ENCODE measurements at regions not wholly inside any gene's neighbourhood (a gene's known extent, or its start where the extent isn't known, plus 50 kb on each side); places are given as distances from the start of the nearest gene placed in this dataset.

DNA sequence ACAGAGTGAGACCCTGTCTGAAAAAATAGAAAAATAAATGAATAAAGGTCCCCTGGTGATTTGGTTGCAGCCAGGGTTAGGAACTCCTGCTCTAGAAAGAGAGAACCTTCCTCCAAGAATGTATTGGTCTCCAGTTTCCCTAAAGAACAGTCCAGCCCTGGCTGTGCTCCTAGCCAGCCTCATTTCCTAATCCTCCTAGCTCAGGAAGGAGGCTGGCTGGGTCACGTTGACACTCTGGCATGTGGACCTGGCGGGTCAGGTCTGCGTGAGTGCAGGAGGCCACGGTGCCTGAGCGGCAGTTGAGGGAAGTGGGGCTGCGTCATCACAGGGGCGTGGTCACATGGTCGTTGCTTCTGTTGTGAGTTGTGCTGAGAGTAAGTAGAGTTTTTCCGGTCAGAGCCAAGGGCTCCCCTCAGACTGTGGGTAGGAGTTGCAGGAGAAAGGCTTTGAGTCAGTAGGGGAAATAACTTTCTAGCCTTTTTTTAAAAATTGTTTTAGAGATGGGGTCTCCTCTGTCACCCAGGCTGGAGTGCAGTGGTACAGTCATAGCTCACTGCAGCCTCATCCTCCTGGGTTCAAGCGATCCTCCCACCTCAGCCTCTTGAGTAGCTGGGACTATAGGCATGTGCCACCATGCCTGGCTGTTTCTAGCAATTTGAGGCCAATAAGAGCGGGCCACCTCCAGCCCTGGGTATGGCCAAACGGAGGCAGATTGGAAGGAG is 194.0 kb upstream of the CIBAR2 start:
- H3K4me1 Mint-ChIP-seq, result peaks cover 68% of the 10 kb centered on the region

DNA sequence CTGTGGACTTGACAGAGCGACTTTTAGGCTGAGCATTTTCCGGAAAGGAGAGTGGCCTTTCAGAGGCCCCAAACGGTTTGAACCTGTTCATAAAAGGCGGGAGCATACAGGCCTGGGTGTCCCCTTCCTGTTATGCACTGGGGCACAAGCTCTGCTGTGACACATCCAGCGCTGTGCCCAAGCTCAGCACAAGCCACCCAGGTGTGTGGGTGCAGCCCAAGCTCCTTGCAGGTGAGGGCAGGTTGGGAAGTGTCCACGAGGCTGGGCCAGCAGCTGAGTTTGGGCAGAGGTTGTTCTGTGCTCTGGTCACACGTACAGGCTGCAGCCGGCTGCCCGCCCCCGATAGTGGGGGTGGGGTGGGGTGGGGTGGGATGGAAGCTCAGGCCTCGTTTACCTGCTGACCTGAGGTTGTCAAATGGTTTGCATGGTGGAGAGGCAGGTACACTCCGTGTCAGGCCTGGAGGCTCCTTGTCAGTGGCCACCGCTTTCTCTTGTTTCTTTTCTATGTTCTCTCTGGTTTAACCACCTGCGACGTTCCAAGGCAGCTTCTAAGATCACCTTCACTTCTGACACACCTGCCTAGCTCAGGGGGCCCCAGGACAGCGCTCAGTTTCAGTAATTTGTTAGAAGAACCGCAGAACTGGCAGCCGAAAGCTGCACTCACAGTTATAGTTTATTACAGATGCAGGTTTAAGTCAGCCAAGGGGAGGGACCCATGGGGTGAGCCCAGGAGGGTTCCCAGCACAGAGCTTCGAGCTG is 194.7 kb upstream of the CIBAR2 start:
- DNase-seq, result no peak
- Histone ChIP-seq H3K9ac (ENCODE audit: insufficient read depth, low read length, poor library complexity, severe bottlenecking) (no peak overlapping the region), H3K27me3 (ENCODE audit: control insufficient read depth in 2 of 2, insufficient read depth in 2 of 2, low read length in 2 of 2) (peaks cover 0 to 6% of the 10 kb centered on the region in 2 donors), H3K79me2 (ENCODE audit: insufficient read depth, low read length) (no peaks in the 10 kb centered on the region), H2AFZ (ENCODE audit: insufficient read depth, low read depth, low read length, poor library complexity, severe bottlenecking) (no peak overlapping the region), H3K27ac (ENCODE audit: low read depth in 1 of 2, low read length in 2 of 2) (peak overlapping the region; percentile 31 to 75), H3K4me3 (replicated peaks in 1 of 3; ENCODE audit: low read depth in 2 of 3, low read length in 3 of 3) (peak overlapping the region in 1 of 3 experiments; percentile 10), H3K36me3 (replicated peaks in 1 of 2; ENCODE audit: control insufficient read depth in 1 of 2, insufficient read depth in 2 of 2, low read length in 2 of 2) (no peaks in the 10 kb centered on the region), H3K4me2 (replicated peaks; ENCODE audit: extremely low read depth, low read length, poor library complexity, severe bottlenecking) (peak overlapping the region; percentile 36), H3K4me1 (ENCODE audit: control insufficient read depth in 1 of 2, insufficient read depth in 2 of 2, low read length in 2 of 2) (peaks cover 78 to 87% of the 10 kb centered on the region in 2 donors), H3K9me3 (replicated peaks in 1 of 2; ENCODE audit: control insufficient read depth in 1 of 2, insufficient read depth in 1 of 2, low read length in 2 of 2) (no peaks in the 10 kb centered on the region), H4K20me1 (ENCODE audit: insufficient read depth, low read length) (no peaks in the 10 kb centered on the region)
- TF ChIP-seq, protein P1, sequence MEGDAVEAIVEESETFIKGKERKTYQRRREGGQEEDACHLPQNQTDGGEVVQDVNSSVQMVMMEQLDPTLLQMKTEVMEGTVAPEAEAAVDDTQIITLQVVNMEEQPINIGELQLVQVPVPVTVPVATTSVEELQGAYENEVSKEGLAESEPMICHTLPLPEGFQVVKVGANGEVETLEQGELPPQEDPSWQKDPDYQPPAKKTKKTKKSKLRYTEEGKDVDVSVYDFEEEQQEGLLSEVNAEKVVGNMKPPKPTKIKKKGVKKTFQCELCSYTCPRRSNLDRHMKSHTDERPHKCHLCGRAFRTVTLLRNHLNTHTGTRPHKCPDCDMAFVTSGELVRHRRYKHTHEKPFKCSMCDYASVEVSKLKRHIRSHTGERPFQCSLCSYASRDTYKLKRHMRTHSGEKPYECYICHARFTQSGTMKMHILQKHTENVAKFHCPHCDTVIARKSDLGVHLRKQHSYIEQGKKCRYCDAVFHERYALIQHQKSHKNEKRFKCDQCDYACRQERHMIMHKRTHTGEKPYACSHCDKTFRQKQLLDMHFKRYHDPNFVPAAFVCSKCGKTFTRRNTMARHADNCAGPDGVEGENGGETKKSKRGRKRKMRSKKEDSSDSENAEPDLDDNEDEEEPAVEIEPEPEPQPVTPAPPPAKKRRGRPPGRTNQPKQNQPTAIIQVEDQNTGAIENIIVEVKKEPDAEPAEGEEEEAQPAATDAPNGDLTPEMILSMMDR (IDR thresholded peaks at IDR 0.05), result no peak
- H3K27ac Mint-ChIP-seq, result peak overlapping the region in 6 of 7 donors; percentile 71 to 91 (median 84)
- H3K36me3 Mint-ChIP-seq, result no peaks in the 10 kb centered on the region
- 72% methylated on average over 9 of the region's 19 CpGs for WGBS (ENCODE audit: insufficient coverage)
- peaks cover 0 to 2% (median 0%) of the 10 kb centered on the region in 7 donors for H3K9me3 Mint-ChIP-seq
- H3K27me3 Mint-ChIP-seq (ENCODE audit: low read depth in 3 of 3), result peaks cover 2 to 15% (median 13%) of the 10 kb centered on the region in 3 donors
- H3K4me3 Mint-ChIP-seq, result no peak overlapping the region
- H3K4me1 Mint-ChIP-seq, result peaks cover 73% of the 10 kb centered on the region
- intact Hi-C loops (cut with micrococcal nuclease), result loop anchor here (10.0 kb wide), 2 partner anchors 248 to 308 kb away; partner anchors contain the start of gene GSE1 (in 2 of the 2)

More for the DNA sequence above, 194.0 kb upstream of the CIBAR2 start:
- H3K4me2 ChIP-seq (replicated peaks; ENCODE audit: extremely low read depth, low read length, poor library complexity, severe bottlenecking), result peak overlapping the region; percentile 36
- peaks cover 0 to 2% (median 0%) of the 10 kb centered on the region in 7 donors for H3K9me3 Mint-ChIP-seq
- H3K36me3 Mint-ChIP-seq, result no peaks in the 10 kb centered on the region
- H3K9ac ChIP-seq (ENCODE audit: insufficient read depth, low read length, poor library complexity, severe bottlenecking), result no peak overlapping the region
- TF ChIP-seq, protein P1 (IDR thresholded peaks at IDR 0.05), result no peak
- peaks cover 0 to under 1% of the 10 kb centered on the region in 2 donors for H3K27me3 ChIP-seq (ENCODE audit: control insufficient read depth in 2 of 2, insufficient read depth in 2 of 2, low read length in 2 of 2)
- H3K4me3 ChIP-seq (replicated peaks in 1 of 3; ENCODE audit: low read depth in 2 of 3, low read length in 3 of 3), result peak overlapping the region in 1 of 3 experiments; percentile 10
- intact Hi-C loops (cut with micrococcal nuclease), result loop anchor here (10.0 kb wide), 2 partner anchors 249 to 309 kb away; partner anchors contain the start of gene GSE1 (in 2 of the 2)
- H3K4me1 ChIP-seq (ENCODE audit: control insufficient read depth in 1 of 2, insufficient read depth in 2 of 2, low read length in 2 of 2), result peaks cover 75 to 82% of the 10 kb centered on the region in 2 donors
- H3K27ac Mint-ChIP-seq, result peak overlapping the region; percentile 69 to 91 (median 82)
- H3K79me2 ChIP-seq (ENCODE audit: insufficient read depth, low read length), result no peaks in the 10 kb centered on the region
- H3K4me3 Mint-ChIP-seq, result peak overlapping the region; percentile 43 to 63
- no peaks in the 10 kb centered on the region for H4K20me1 ChIP-seq (ENCODE audit: insufficient read depth, low read length)
- no peaks in the 10 kb centered on the region for H3K36me3 ChIP-seq (replicated peaks in 1 of 2; ENCODE audit: control insufficient read depth in 1 of 2, insufficient read depth in 2 of 2, low read length in 2 of 2)
- DNase-seq, result peak; percentile 95 to 97 (median 96)
- peak overlapping the region; percentile 31 to 75 for H3K27ac ChIP-seq (ENCODE audit: low read depth in 1 of 2, low read length in 2 of 2)
- no peak overlapping the region for H2AFZ ChIP-seq (ENCODE audit: insufficient read depth, low read depth, low read length, poor library complexity, severe bottlenecking)
- H3K9me3 ChIP-seq (replicated peaks in 1 of 2; ENCODE audit: control insufficient read depth in 1 of 2, insufficient read depth in 1 of 2, low read length in 2 of 2), result no peaks in the 10 kb centered on the region
- H3K27me3 Mint-ChIP-seq (ENCODE audit: low read depth in 3 of 3), result peaks cover 5 to 9% (median 8%) of the 10 kb centered on the region in 3 donors
- WGBS (ENCODE audit: insufficient coverage), result 22% methylated on average over 9 of the region's 12 CpGs

Measured in CD14-positive monocyte (primary cell).